Vagina (tissue), 2 donors: ENCODE measurements at regions not wholly inside any gene's neighbourhood (a gene's known extent, or its start where the extent isn't known, plus 50 kb on each side); places are given as distances from the start of the nearest gene placed in this dataset.
"Not testable (repeated sequence)": the region's sequence is repeated elsewhere in the genome, so short reads cannot be mapped to it uniquely, and the experiment has no call there.

Experiments used
- DNase-seq, 2 donors: peaks; one replicate each; pipeline ENCODE4 v3.0.0-alpha.2; 2017; ENCODE audit errors: extremely low spot score in 2 of 2
- H3K27ac ChIP-seq: fragments of 200-600 bp; sonication (generic); one replicate; pipeline ENCODE4 v1.5.1; 2019
- H3K27me3 ChIP-seq: fragments of 200-600 bp; sonication (generic); one replicate; pipeline ENCODE4 v1.5.1; 2019
- H3K36me3 ChIP-seq, 2 donors: fragments of 200-600 bp; sonication (generic); one replicate each; pipeline ENCODE4 v1.5.1; 2017 to 2019
- H3K4me1 ChIP-seq: fragments of 200-600 bp; sonication (generic); one replicate; pipeline ENCODE4 v1.5.1; 2019
- H3K4me3 ChIP-seq, 2 donors: fragments of 200-600 bp; sonication (generic); 1 replicate in 1 of 2; 2 replicates in 1 of 2; pipeline ENCODE4 v1.5.1; 2016 to 2019
- H3K9me3 ChIP-seq: fragments of 200-600 bp; sonication (generic); one replicate; pipeline ENCODE4 v1.5.1; 2019
- CTCF ChIP-seq, 3 experiments: fragments of 450-650 bp in 2 of 3; fragments of 200-600 bp in 1 of 3; sonication (generic) in 1 of 3; IDR thresholded peaks; one replicate each; pipeline ENCODE4 v1.5.1; 2017 to 2019; ENCODE audit warnings: antibody characterized with exemption in 3 of 3, mild to moderate bottlenecking in 2 of 3, moderate library complexity in 2 of 3
- POLR2A ChIP-seq, 2 donors: fragments of 450-650 bp; IDR thresholded peaks; one replicate each; pipeline ENCODE4 v1.6.1; 2017; ENCODE audit warnings: antibody characterized with exemption in 2 of 2, mild to moderate bottlenecking in 2 of 2, moderate library complexity in 2 of 2
- POLR2AphosphoS5 ChIP-seq, 2 donors: sonication (generic); formaldehyde crosslinking; IDR thresholded peaks; one replicate each; pipeline ENCODE4 v1.9.0; 2017; ENCODE audit warnings: antibody characterized with exemption in 2 of 2, mild to moderate bottlenecking in 2 of 2, low read depth in 1 of 2; ENCODE audit not compliant: insufficient read depth in 1 of 2
- intact Hi-C: fragments of 100-400 bp; cut with DNase I; formaldehyde crosslinking; loops from one replicate; pipeline ENCODE4 v1.15.1; 2023

GRCh38 chr16:79838496-79839259 is 238.1 kb upstream of the MAF start:
- Histone ChIP-seq H3K4me3 (no peak overlapping the region), H3K4me1 (peaks cover 42% of the 10 kb centered on the region), H3K9me3 (no peaks in the 10 kb centered on the region), H3K27me3 (no peaks in the 10 kb centered on the region), H3K27ac (peak overlapping the region; percentile 58), H3K36me3 (no peaks in the 10 kb centered on the region)
- DNase-seq: no peak
- TF ChIP-seq POLR2A (IDR thresholded peaks at IDR 0.05): no peak
- TF ChIP-seq CTCF (IDR thresholded peaks at IDR 0.05): no peak
- no peak for TF ChIP-seq POLR2AphosphoS5 (IDR thresholded peaks at IDR 0.05; ENCODE audit: insufficient read depth in 1 of 2, low read depth in 1 of 2)
- intact Hi-C loops: no loop called here

GRCh38 chr16:79836144-79836543 is 235.6 kb upstream of the MAF start:
- peaks cover 42% of the 10 kb centered on the region for H3K4me1 ChIP-seq
- no peaks in the 10 kb centered on the region for H3K27me3 ChIP-seq
- no peaks in the 10 kb centered on the region for H3K9me3 ChIP-seq
- H3K27ac ChIP-seq: peak overlapping the region; percentile 30
- no peak overlapping the region for H3K4me3 ChIP-seq
- no peak for DNase-seq
- intact Hi-C loops: no loop called here
- no peaks in the 10 kb centered on the region for H3K36me3 ChIP-seq
- TF ChIP-seq POLR2AphosphoS5 (IDR thresholded peaks at IDR 0.05; ENCODE audit: insufficient read depth in 1 of 2, low read depth in 1 of 2): no peak
- no peak for TF ChIP-seq POLR2A (IDR thresholded peaks at IDR 0.05)
- TF ChIP-seq CTCF (IDR thresholded peaks at IDR 0.05): peak in 1 of 3 experiments; percentile 28

GRCh38 chr16:79835194-79835593 is 234.7 kb upstream of the MAF start:
- DNase-seq: no peak
- no peaks in the 10 kb centered on the region for H3K36me3 ChIP-seq
- H3K27me3 ChIP-seq: no peaks in the 10 kb centered on the region
- peaks cover 36% of the 10 kb centered on the region for H3K4me1 ChIP-seq
- no peak overlapping the region for H3K4me3 ChIP-seq
- peak overlapping the region; percentile 30 for H3K27ac ChIP-seq
- intact Hi-C loops: no loop called here
- TF ChIP-seq CTCF (IDR thresholded peaks at IDR 0.05) (no peak), POLR2AphosphoS5 (IDR thresholded peaks at IDR 0.05; ENCODE audit: insufficient read depth in 1 of 2, low read depth in 1 of 2) (peak in 1 of 2 donors; percentile 25), POLR2A (IDR thresholded peaks at IDR 0.05) (no peak)
- H3K9me3 ChIP-seq: no peaks in the 10 kb centered on the region

- Histone ChIP-seq H3K4me3 (no peak overlapping the region), H3K27me3 (no peaks in the 10 kb centered on the region), H3K27ac (no peak overlapping the region), H3K9me3 (no peaks in the 10 kb centered on the region), H3K4me1 (peaks cover 31% of the 10 kb centered on the region), H3K36me3 (no peaks in the 10 kb centered on the region)
- no peak for DNase-seq
- TF ChIP-seq POLR2AphosphoS5 (IDR thresholded peaks at IDR 0.05; ENCODE audit: insufficient read depth in 1 of 2, low read depth in 1 of 2): no peak
- intact Hi-C loops: no loop called here
These were observed 234.2 kb upstream of the MAF start for GRCh38 chr16:79834720-79835119.

GRCh38 chr16:79834003-79834402 is 233.5 kb upstream of the MAF start:
- intact Hi-C loops, DNase-seq, H3K36me3 ChIP-seq, H3K9me3 ChIP-seq, H3K27me3 ChIP-seq, H3K27ac ChIP-seq, H3K4me3 ChIP-seq: not testable (repeated sequence)
- peaks cover 24% of the 10 kb centered on the region for H3K4me1 ChIP-seq

- H3K27ac ChIP-seq: no peak overlapping the region
- DNase-seq: no peak
- H3K4me1 ChIP-seq: peaks cover 19% of the 10 kb centered on the region
- H3K36me3 ChIP-seq: no peaks in the 10 kb centered on the region
- H3K9me3 ChIP-seq: no peaks in the 10 kb centered on the region
- TF ChIP-seq POLR2A (IDR thresholded peaks at IDR 0.05) (no peak), POLR2AphosphoS5 (IDR thresholded peaks at IDR 0.05; ENCODE audit: insufficient read depth in 1 of 2, low read depth in 1 of 2) (no peak), CTCF (IDR thresholded peaks at IDR 0.05) (no peak)
- H3K4me3 ChIP-seq: no peak overlapping the region
- no peaks in the 10 kb centered on the region for H3K27me3 ChIP-seq
- intact Hi-C loops: no loop called here
These were observed 233.0 kb upstream of the MAF start for GRCh38 chr16:79833559-79833958.
